K562 (cell line): ENCODE measurements at regions not wholly inside any gene's neighbourhood (a gene's known extent, or its start where the extent isn't known, plus 50 kb on each side); places are given as distances from the start of the nearest gene placed in this dataset.

ENCODE experiments used
- ATAC-seq: fragments of 200-7000 bp; cut with Tn5 transposase; 3 replicates; pipeline ENCODE4 v1.9.1; 2020; ENCODE audit warnings: moderate library complexity
- BruUV-seq: library from RNA; stranded (reverse); fragments of 400-500 nt; replicated peaks from 2 replicates; lab custom pipeline; 2021; lab: Mats Ljungman, UMichigan
- CTCF ChIA-PET: fragments of 300-600 bp; formaldehyde crosslinking; extraction: SDS; loops from one replicate; lab custom pipeline; 2021; ENCODE audit warnings: low intra/inter-chr PET ratio; lab: Yijun Ruan, JAX
- POLR2A ChIA-PET: fragments of 300-600, 350-650 bp; sonication (Branson Sonifier 250); formaldehyde crosslinking; extraction: SDS; loops from one replicate; lab custom pipeline; 2021; ENCODE audit warnings: antibody characterized with exemption, inconsistent platforms; lab: Yijun Ruan, JAX
- DNase-seq, 4 experiments: peaks; one replicate each; pipeline versions ENCODE4 v3.0.0 to v3.0.0-alpha.2; 2011 to 2018; ENCODE audit warnings: low spot score in 3 of 4, mixed read lengths in 3 of 4; ENCODE audit errors: extremely low read depth in 1 of 4
- FAIRE-seq: peaks from 2 replicates; lab custom pipeline; 2011; peaks lifted over from hg19 to GRCh38; lab: Jason Lieb, UNC
- H2AFZ ChIP-seq: 2 replicates; pipeline ENCODE4 v1.6.0; 2011; ENCODE audit warnings: low read depth, low read length, control low read depth, inconsistent platforms
- H3K27ac ChIP-seq: fragments of 200-600 bp; 3 replicates; pipeline ENCODE4 v1.8.0; 2011; ENCODE audit warnings: low read depth, mild to moderate bottlenecking, control low read depth, inconsistent platforms, low read length, moderate library complexity, mixed read lengths; ENCODE audit errors: extremely low read depth
- H3K27me3 ChIP-seq, 2 experiments: fragments of 300-600 bp in 1 of 2; 2 replicates in 1 of 2; 3 replicates in 1 of 2; pipeline versions ENCODE4 v1.6.0 to v1.8.0; 2011; ENCODE audit warnings: inconsistent platforms in 2 of 2, low read length in 2 of 2, mild to moderate bottlenecking in 1 of 2, mixed read lengths in 1 of 2, moderate library complexity in 1 of 2; ENCODE audit not compliant: control insufficient read depth in 2 of 2, insufficient read depth in 2 of 2
- H3K36me3 ChIP-seq: fragments of 300-600 bp; 3 replicates; pipeline ENCODE4 v1.8.0; 2011; ENCODE audit warnings: mild to moderate bottlenecking, low read length, inconsistent platforms; ENCODE audit not compliant: control insufficient read depth, insufficient read depth
- H3K4me1 ChIP-seq, 2 experiments: fragments of 200-600 bp in 1 of 2; replicated peaks in 1 of 2; 2 replicates in 1 of 2; 3 replicates in 1 of 2; pipeline versions ENCODE4 v1.5.1 to v1.8.0; 2011; ENCODE audit warnings: inconsistent platforms in 2 of 2, low read length in 2 of 2, mild to moderate bottlenecking in 1 of 2, mixed read lengths in 1 of 2, moderate library complexity in 1 of 2; ENCODE audit not compliant: control insufficient read depth in 2 of 2, insufficient read depth in 2 of 2
- H3K4me2 ChIP-seq: 2 replicates; pipeline ENCODE4 v1.6.1; 2011; ENCODE audit warnings: low read length, control low read depth, inconsistent platforms, mixed read lengths; ENCODE audit not compliant: insufficient read depth
- H3K4me3 ChIP-seq: fragments of 200-600 bp; sonication (generic), shearing (Covaris generic); 2 replicates; pipeline ENCODE4 v1.5.1; 2016; ENCODE audit warnings: control low read depth, inconsistent platforms
- H3K79me2 ChIP-seq: fragments of 200-600 bp; 3 replicates; pipeline ENCODE4 v1.8.0; 2011; ENCODE audit warnings: low read length, inconsistent platforms; ENCODE audit not compliant: control insufficient read depth, insufficient read depth
- H3K9ac ChIP-seq, 2 experiments: 2 replicates each; pipeline versions ENCODE4 v1.6.0 to v1.6.1; 2011; ENCODE audit warnings: low read depth in 2 of 2, low read length in 2 of 2, control low read depth in 1 of 2, inconsistent platforms in 1 of 2, mild to moderate bottlenecking in 1 of 2, mixed read lengths in 1 of 2; ENCODE audit not compliant: insufficient read depth in 1 of 2
- H3K9me1 ChIP-seq: one replicate; pipeline ENCODE4 v1.6.0; 2011; ENCODE audit warnings: inconsistent platforms, mild to moderate bottlenecking, low read length, moderate library complexity; ENCODE audit not compliant: control insufficient read depth, insufficient read depth
- H3K9me3 ChIP-seq: replicated peaks from 2 replicates; pipeline ENCODE4 v1.5.1; 2011; ENCODE audit warnings: low read depth, low read length, inconsistent platforms; ENCODE audit not compliant: control insufficient read depth, insufficient read depth
- H4K20me1 ChIP-seq: replicated peaks from 2 replicates; pipeline ENCODE4 v1.6.1; 2011; ENCODE audit warnings: low read length, inconsistent platforms, mixed read lengths; ENCODE audit not compliant: control insufficient read depth, insufficient read depth
- CBX1 ChIP-seq: sonication (generic); IDR thresholded peaks from 2 replicates; pipeline ENCODE4 v1.6.1; 2016; ENCODE audit warnings: antibody characterized with exemption, low read depth, mild to moderate bottlenecking
- ETV1 ChIP-seq: fragments of 450-650 bp; conservative IDR thresholded peaks from 2 replicates; pipeline ENCODE4 v1.6.1; 2016; ENCODE audit warnings: missing genetic modification characterization, control low read depth, low read depth, missing compliant biosample characterization
- NFIX ChIP-seq: fragments of 250-450 bp; sonication (Bioruptor Pico); IDR thresholded peaks from 2 replicates; pipeline ENCODE4 v1.4.0; 2020; ENCODE audit warnings: low read depth, mild to moderate bottlenecking, moderate library complexity
- PHF21A ChIP-seq: fragments of 450-650 bp; IDR thresholded peaks from 2 replicates; pipeline ENCODE4 v1.6.1; 2017; ENCODE audit warnings: low read depth, borderline replicate concordance
- POLR2H ChIP-seq: IDR thresholded peaks from 2 replicates; pipeline ENCODE4 v1.6.1; 2016; ENCODE audit warnings: missing genetic modification characterization, low read depth, mild to moderate bottlenecking, control low read depth, missing compliant biosample characterization, moderate library complexity
- POLR3A ChIP-seq: IDR thresholded peaks from 2 replicates; pipeline ENCODE4 v1.6.1; 2011; ENCODE audit warnings: borderline replicate concordance, mild to moderate bottlenecking, moderate library complexity; ENCODE audit not compliant: insufficient read length, insufficient read depth; ENCODE audit errors: extremely low read depth
- TBP ChIP-seq: optimal IDR thresholded peaks from 2 replicates; pipeline ENCODE3; 2011; ENCODE audit warnings: low read depth, low read length, improper control_type of control experiment
- ZKSCAN1 ChIP-seq: fragments of 150-350 bp; IDR thresholded peaks from 2 replicates; pipeline ENCODE4 v1.6.1; 2016; ENCODE audit warnings: low read depth, low read length
- WGBS: fragments of 100-300 bp; shearing (Covaris generic); methylation state at CpG from one replicate; pipeline ENCODE4 v1.1.6; 2016; ENCODE audit warnings: low coverage, mixed read lengths; ENCODE audit not compliant: insufficient coverage; ENCODE audit errors: missing lambda C conversion rate; 5-methylcytosine and 5-hydroxymethylcytosine counted together
- in situ Hi-C: fragments of 300-500 bp; cut with MboI; formaldehyde crosslinking; loops from 4 replicates; pipeline ENCODE4 v1.15.0; 2018; ENCODE audit warnings: inconsistent platforms, mixed read lengths
- intact Hi-C: fragments of 100-400 bp; cut with micrococcal nuclease; formaldehyde crosslinking; loops from 2 replicates; pipeline ENCODE4 v1.14.2; 2022
- TF ChIP-seq, protein P1 (sequence below): fragments of 450-650 bp; formaldehyde crosslinking; IDR thresholded peaks from 2 replicates; pipeline ENCODE4 v1.4.0; 2020; ENCODE audit warnings: mild to moderate bottlenecking, moderate library complexity
- TF ChIP-seq, protein P2 (sequence below): sonication (generic); formaldehyde crosslinking; IDR thresholded peaks from 2 replicates; pipeline ENCODE4 v1.8.0; 2022; ENCODE audit warnings: mild to moderate bottlenecking, missing genetic modification reagents
- TF ChIP-seq, protein P3 (sequence below): fragments of 150-350 bp; IDR thresholded peaks from 2 replicates; pipeline ENCODE4 v1.6.1; 2014; ENCODE audit warnings: low read depth, mild to moderate bottlenecking, low read length, borderline replicate concordance

DNA sequence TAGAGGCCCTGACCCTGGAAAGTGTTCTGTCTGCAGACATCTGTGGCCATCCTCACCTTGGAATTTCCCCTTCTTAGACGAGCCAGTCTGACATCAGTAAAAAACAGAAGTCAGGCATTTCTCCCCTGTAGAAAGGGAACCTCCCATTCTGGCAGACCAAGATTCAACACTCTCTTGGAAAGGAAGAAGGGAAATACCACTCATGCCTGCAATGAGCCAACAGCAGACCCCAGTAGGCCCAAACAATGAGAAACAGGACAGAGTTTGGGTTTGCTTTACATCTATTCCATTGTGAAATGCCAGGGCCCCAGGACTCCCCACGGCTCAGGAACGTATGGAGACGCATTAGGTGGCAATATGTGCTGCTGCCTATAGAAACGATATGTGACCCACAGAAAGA is 264.0 kb upstream of the NSMCE3 start:
- no peak overlapping the region for H2AFZ ChIP-seq
- no peaks in the 10 kb centered on the region for H3K36me3 ChIP-seq
- no peaks in the 10 kb centered on the region for H3K9me1 ChIP-seq
- ChIA-PET CTCF (no interaction called here), POLR2A (no interaction called here)
- no peaks in the 10 kb centered on the region for H3K4me1 ChIP-seq
- H3K27me3 ChIP-seq, result peaks cover 2 to 20% of the 10 kb centered on the region in 2 experiments; a peak in 3 of 5 replicates
- no peak overlapping the region for H3K27ac ChIP-seq
- no peaks in the 10 kb centered on the region for H4K20me1 ChIP-seq
- H3K4me3 ChIP-seq, result no peak overlapping the region
- no TSS peak for BruUV-seq
- FAIRE-seq (no peak), DNase-seq (no peak), ATAC-seq (no peak)
- no peak overlapping the region for H3K9ac ChIP-seq
- 0% methylated on average over 5 of the region's 5 CpGs for WGBS
- in situ Hi-C loops, result no loop called here
- TF ChIP-seq CBX1 (no peak), POLR3A (no peak), PHF21A (no peak)
- TF ChIP-seq, protein P1, sequence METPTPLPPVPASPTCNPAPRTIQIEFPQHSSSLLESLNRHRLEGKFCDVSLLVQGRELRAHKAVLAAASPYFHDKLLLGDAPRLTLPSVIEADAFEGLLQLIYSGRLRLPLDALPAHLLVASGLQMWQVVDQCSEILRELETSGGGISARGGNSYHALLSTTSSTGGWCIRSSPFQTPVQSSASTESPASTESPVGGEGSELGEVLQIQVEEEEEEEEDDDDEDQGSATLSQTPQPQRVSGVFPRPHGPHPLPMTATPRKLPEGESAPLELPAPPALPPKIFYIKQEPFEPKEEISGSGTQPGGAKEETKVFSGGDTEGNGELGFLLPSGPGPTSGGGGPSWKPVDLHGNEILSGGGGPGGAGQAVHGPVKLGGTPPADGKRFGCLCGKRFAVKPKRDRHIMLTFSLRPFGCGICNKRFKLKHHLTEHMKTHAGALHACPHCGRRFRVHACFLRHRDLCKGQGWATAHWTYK, result no peak
- H3K4me2 ChIP-seq, result no peak overlapping the region
- H3K79me2 ChIP-seq, result no peaks in the 10 kb centered on the region
- H3K9me3 ChIP-seq, result no peaks in the 10 kb centered on the region
- intact Hi-C loops, result no loop called here

DNA sequence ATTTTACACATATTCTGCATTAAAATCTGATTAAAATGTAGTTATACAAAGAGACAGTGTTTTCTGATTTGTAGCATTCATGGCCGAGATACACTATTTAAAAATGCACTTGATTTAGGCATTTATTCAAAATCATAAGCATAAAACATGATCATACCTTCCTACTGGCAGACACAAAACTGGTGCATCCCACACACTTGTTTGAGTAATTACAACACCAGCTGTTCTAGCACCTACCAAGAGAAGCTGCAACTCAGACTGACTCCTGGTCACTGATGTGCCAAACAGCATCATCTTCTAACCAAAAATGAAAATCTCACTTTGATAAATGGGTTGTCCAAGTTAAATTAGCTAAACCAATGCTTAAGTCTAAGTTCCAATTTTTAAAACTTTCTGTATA is 262.7 kb upstream of the NSMCE3 start:
- WGBS, result 0% methylated on average over 1 of the region's 1 CpG
- no peaks in the 10 kb centered on the region for H3K9me1 ChIP-seq
- peaks cover 0 to 12% of the 10 kb centered on the region in 2 experiments; a peak in 2 of 5 replicates for H3K27me3 ChIP-seq
- H3K9me3 ChIP-seq, result no peaks in the 10 kb centered on the region
- no peaks in the 10 kb centered on the region for H3K79me2 ChIP-seq
- intact Hi-C loops (no loop called here), in situ Hi-C loops (no loop called here)
- no peaks in the 10 kb centered on the region for H4K20me1 ChIP-seq
- ATAC-seq (no peak), DNase-seq (no peak), FAIRE-seq (no peak)
- H3K36me3 ChIP-seq, result no peaks in the 10 kb centered on the region
- H3K4me2 ChIP-seq, result no peak overlapping the region
- no peaks in the 10 kb centered on the region for H3K4me1 ChIP-seq
- no peak overlapping the region for H3K4me3 ChIP-seq
- POLR2A ChIA-PET, result no interaction called here
- CTCF ChIA-PET, result no interaction called here
- no peak overlapping the region for H3K27ac ChIP-seq
- no peak overlapping the region for H3K9ac ChIP-seq
- no TSS peak for BruUV-seq
- H2AFZ ChIP-seq, result no peak overlapping the region
- TF ChIP-seq POLR2H (tag) (no peak), ETV1 (tag) (no peak), NFIX (CRISPR knock-in tag) (no peak), CBX1 (no peak), ZKSCAN1 (no peak), TBP (no peak)
- TF ChIP-seq, protein P2, sequence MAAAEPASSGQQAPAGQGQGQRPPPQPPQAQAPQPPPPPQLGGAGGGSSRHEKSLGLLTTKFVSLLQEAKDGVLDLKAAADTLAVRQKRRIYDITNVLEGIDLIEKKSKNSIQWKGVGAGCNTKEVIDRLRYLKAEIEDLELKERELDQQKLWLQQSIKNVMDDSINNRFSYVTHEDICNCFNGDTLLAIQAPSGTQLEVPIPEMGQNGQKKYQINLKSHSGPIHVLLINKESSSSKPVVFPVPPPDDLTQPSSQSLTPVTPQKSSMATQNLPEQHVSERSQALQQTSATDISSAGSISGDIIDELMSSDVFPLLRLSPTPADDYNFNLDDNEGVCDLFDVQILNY, result no peak
- TF ChIP-seq, protein P3, sequence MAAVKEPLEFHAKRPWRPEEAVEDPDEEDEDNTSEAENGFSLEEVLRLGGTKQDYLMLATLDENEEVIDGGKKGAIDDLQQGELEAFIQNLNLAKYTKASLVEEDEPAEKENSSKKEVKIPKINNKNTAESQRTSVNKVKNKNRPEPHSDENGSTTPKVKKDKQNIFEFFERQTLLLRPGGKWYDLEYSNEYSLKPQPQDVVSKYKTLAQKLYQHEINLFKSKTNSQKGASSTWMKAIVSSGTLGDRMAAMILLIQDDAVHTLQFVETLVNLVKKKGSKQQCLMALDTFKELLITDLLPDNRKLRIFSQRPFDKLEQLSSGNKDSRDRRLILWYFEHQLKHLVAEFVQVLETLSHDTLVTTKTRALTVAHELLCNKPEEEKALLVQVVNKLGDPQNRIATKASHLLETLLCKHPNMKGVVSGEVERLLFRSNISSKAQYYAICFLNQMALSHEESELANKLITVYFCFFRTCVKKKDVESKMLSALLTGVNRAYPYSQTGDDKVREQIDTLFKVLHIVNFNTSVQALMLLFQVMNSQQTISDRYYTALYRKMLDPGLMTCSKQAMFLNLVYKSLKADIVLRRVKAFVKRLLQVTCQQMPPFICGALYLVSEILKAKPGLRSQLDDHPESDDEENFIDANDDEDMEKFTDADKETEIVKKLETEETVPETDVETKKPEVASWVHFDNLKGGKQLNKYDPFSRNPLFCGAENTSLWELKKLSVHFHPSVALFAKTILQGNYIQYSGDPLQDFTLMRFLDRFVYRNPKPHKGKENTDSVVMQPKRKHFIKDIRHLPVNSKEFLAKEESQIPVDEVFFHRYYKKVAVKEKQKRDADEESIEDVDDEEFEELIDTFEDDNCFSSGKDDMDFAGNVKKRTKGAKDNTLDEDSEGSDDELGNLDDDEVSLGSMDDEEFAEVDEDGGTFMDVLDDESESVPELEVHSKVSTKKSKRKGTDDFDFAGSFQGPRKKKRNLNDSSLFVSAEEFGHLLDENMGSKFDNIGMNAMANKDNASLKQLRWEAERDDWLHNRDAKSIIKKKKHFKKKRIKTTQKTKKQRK, result no peak
